ENCODE measurements at regions not wholly inside any gene's neighbourhood (a gene's known extent, or its start where the extent isn't known, plus 50 kb on each side); places are given as distances from the start of the nearest gene placed in this dataset.

- no peak overlapping the region for H3K4me3 ChIP-seq (ENCODE audit: low read length)
- DNase-seq (ENCODE audit: low read depth, low spot score): no peak
These were observed 605.1 kb downstream of the KCTD8 start for GRCh38 chr4:43843501-43843900.

GRCh38 chr4:43846111-43846587 lies 602.5 kb downstream of the KCTD8 start:
- DNase-seq (ENCODE audit: low read depth, low spot score): no peak
- no peak overlapping the region for H3K4me3 ChIP-seq (ENCODE audit: low read length)

- DNase-seq (ENCODE audit: low read depth, low spot score): no peak
- H3K4me3 ChIP-seq (ENCODE audit: low read length): no peak overlapping the region
These were observed 594.9 kb downstream of the KCTD8 start for GRCh38 chr4:43853565-43854264.

- DNase-seq (ENCODE audit: low read depth, low spot score): no peak
- no peak overlapping the region for H3K4me3 ChIP-seq (ENCODE audit: low read length)
These were observed 593.3 kb downstream of the KCTD8 start for GRCh38 chr4:43855283-43855682.

GRCh38 chr4:43864616-43865146 lies 583.9 kb downstream of the KCTD8 start:
- no peak for DNase-seq (ENCODE audit: low read depth, low spot score)
- H3K4me3 ChIP-seq (ENCODE audit: low read length): no peak overlapping the region

GRCh38 chr4:43867908-43868307 lies 580.7 kb downstream of the KCTD8 start:
- DNase-seq (ENCODE audit: low read depth, low spot score): no peak
- no peak overlapping the region for H3K4me3 ChIP-seq (ENCODE audit: low read length)

GRCh38 chr4:43875655-43876054 lies 573.0 kb downstream of the KCTD8 start:
- no peak overlapping the region for H3K4me3 ChIP-seq (ENCODE audit: low read length)
- DNase-seq (ENCODE audit: low read depth, low spot score): no peak

GRCh38 chr4:43882470-43882869 lies 566.1 kb downstream of the KCTD8 start:
- H3K4me3 ChIP-seq (ENCODE audit: low read length): no peak overlapping the region
- no peak for DNase-seq (ENCODE audit: low read depth, low spot score)

GRCh38 chr4:43886196-43886595 lies 562.4 kb downstream of the KCTD8 start:
- no peak overlapping the region for H3K4me3 ChIP-seq (ENCODE audit: low read length)
- no peak for DNase-seq (ENCODE audit: low read depth, low spot score)

GRCh38 chr4:43898836-43899235 lies 549.8 kb downstream of the KCTD8 start:
- no peak overlapping the region for H3K4me3 ChIP-seq (ENCODE audit: low read length)
- DNase-seq (ENCODE audit: low read depth, low spot score): no peak

- DNase-seq (ENCODE audit: low read depth, low spot score): no peak
- no peak overlapping the region for H3K4me3 ChIP-seq (ENCODE audit: low read length)
These were observed 545.2 kb downstream of the KCTD8 start for GRCh38 chr4:43903456-43903855.

- DNase-seq (ENCODE audit: low read depth, low spot score): no peak
- no peak overlapping the region for H3K4me3 ChIP-seq (ENCODE audit: low read length)
These were observed 530.2 kb downstream of the KCTD8 start for GRCh38 chr4:43918377-43918776.

- no peak overlapping the region for H3K4me3 ChIP-seq (ENCODE audit: low read length)
- no peak for DNase-seq (ENCODE audit: low read depth, low spot score)
These were observed 516.2 kb downstream of the KCTD8 start for GRCh38 chr4:43932448-43932847.

GRCh38 chr4:43943998-43944397 lies 504.6 kb downstream of the KCTD8 start:
- no peak overlapping the region for H3K4me3 ChIP-seq (ENCODE audit: low read length)
- DNase-seq (ENCODE audit: low read depth, low spot score): no peak

- no peak for DNase-seq (ENCODE audit: low read depth, low spot score)
- H3K4me3 ChIP-seq (ENCODE audit: low read length): no peak overlapping the region
These were observed 488.6 kb downstream of the KCTD8 start for GRCh38 chr4:43959976-43960375.

GRCh38 chr4:43968011-43968410 lies 480.6 kb downstream of the KCTD8 start:
- no peak for DNase-seq (ENCODE audit: low read depth, low spot score)
- no peak overlapping the region for H3K4me3 ChIP-seq (ENCODE audit: low read length)

GRCh38 chr4:43983610-43984009 lies 465.0 kb downstream of the KCTD8 start:
- no peak for DNase-seq (ENCODE audit: low read depth, low spot score)
- H3K4me3 ChIP-seq (ENCODE audit: low read length): no peak overlapping the region

- H3K4me3 ChIP-seq (ENCODE audit: low read length): no peak overlapping the region
- DNase-seq (ENCODE audit: low read depth, low spot score): no peak
These were observed 461.2 kb downstream of the KCTD8 start for GRCh38 chr4:43987331-43987944.

GRCh38 chr4:43990551-43990950 lies 458.1 kb downstream of the KCTD8 start:
- DNase-seq (ENCODE audit: low read depth, low spot score): no peak
- H3K4me3 ChIP-seq (ENCODE audit: low read length): no peak overlapping the region

GRCh38 chr4:43990963-43991362 lies 457.6 kb downstream of the KCTD8 start:
- DNase-seq (ENCODE audit: low read depth, low spot score): no peak
- no peak overlapping the region for H3K4me3 ChIP-seq (ENCODE audit: low read length)

GRCh38 chr4:43992552-43992951 lies 456.1 kb downstream of the KCTD8 start:
- DNase-seq (ENCODE audit: low read depth, low spot score): no peak
- H3K4me3 ChIP-seq (ENCODE audit: low read length): no peak overlapping the region

Measured in Jurkat, Clone E6-1 (cell line).